Stimulated activated CD8-positive, alpha-beta memory T cell treated with anti-CD3 and anti-CD28 coated beads, Interleukin-4, amount 100 ng/mL, for 24 hours (primary cell): ENCODE measurements at regions not wholly inside any gene's neighbourhood (a gene's known extent, or its start where the extent isn't known, plus 50 kb on each side); places are given as distances from the start of the nearest gene placed in this dataset.

Source experiments
- DNase-seq: peaks from one replicate; pipeline ENCODE4 v3.0.0-alpha.2; 2020; ENCODE audit warnings: low read depth

DNA sequence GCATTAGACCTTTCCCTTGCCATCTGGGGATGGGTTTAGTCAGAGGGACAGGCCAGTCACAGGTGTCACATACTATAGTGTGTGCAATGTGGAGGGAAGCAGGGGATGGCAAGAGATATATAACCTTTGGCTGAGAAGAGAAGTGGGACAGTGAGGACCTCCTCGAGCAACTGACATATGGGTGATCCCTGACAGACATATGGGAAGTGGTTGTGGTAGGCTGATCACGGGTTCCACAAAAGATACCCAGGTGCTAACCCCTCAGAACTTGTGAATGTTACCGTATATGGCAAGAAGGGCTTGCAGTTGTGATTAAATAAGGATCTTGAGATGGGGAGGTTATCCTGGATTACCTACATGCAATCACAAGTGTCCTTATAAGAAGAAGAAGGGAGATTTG lies 188.1 kb upstream of the MPHOSPH6 start:
- no peak for DNase-seq

GRCh38 chr16:82357237-82357636 lies 187.2 kb upstream of the MPHOSPH6 start:
- DNase-seq, result no peak

- DNase-seq, result no peak
These were observed 180.5 kb upstream of the MPHOSPH6 start for GRCh38 chr16:82350560-82350959.

- DNase-seq, result no peak
These were observed 175.3 kb upstream of the MPHOSPH6 start for GRCh38 chr16:82345318-82345717.

GRCh38 chr16:82344157-82344556 lies 174.1 kb upstream of the MPHOSPH6 start:
- no peak for DNase-seq

DNA sequence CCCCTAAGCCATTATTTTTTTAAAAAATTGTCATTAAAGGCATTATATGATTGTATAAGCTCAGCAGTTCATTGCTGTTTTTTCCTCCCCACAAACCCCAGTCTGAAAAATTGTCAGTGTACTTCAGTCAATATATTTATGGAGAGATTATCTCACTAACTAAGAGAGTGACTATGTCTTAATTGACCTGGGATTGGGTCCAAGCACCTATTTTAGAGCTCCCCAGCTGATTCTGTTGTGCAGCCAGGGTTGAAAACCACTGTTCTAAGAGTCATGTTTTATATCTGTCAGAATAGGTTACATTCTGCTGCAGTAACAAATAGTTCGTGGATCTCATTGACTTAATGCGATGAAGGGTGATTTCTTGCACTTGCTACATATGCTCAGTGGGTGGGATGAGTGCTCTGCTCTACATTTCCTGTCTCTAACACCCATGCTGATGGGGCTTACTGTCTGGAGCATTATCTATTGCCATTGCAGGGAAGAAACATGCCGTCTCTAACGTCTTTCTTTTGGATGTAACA lies 171.2 kb upstream of the MPHOSPH6 start:
- DNase-seq, result no peak

GRCh38 chr16:82340531-82340930 lies 170.5 kb upstream of the MPHOSPH6 start:
- DNase-seq, result no peak

GRCh38 chr16:82337355-82337754 lies 167.3 kb upstream of the MPHOSPH6 start:
- no peak for DNase-seq

DNA sequence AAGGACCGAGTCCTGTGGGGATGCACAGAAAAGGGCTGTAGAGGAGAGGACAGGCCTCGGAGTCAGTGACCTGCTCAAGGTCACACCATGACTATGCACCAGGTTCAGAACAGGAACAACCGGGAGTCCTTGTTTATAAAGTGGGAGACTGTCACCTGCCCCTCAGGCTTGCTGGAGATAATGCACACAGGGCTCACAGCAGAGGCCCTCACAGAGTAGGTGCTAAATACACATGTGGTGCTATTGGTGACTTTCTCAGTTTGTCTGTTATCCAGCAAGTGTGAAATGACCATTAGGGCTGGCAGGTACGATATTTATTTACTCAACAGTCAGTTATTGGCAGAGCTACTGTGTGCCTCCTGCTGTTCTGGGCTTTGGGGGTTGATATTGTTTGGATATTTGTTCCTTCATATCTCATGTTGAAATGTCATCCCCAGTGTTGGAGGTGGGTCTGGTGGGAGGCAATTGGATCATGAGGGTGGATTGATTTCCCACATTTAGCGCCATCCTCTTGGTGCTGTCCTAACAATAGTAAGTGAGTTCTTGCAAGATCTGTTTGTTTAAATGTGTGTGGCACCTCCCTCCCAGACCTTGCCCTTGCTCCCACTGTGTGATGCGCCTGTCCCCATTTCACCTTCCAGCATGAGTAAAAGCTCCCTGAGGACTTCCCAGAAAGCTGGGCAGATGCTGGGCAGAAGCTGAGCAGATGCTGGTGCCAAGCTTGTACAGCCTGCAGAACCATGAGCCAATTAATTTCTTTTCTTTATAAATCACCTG lies 162.1 kb upstream of the MPHOSPH6 start:
- no peak for DNase-seq

- no peak for DNase-seq
These were observed 161.4 kb upstream of the MPHOSPH6 start for GRCh38 chr16:82331397-82331796.

- no peak for DNase-seq
These were observed 159.6 kb upstream of the MPHOSPH6 start for GRCh38 chr16:82329504-82330192.

DNA sequence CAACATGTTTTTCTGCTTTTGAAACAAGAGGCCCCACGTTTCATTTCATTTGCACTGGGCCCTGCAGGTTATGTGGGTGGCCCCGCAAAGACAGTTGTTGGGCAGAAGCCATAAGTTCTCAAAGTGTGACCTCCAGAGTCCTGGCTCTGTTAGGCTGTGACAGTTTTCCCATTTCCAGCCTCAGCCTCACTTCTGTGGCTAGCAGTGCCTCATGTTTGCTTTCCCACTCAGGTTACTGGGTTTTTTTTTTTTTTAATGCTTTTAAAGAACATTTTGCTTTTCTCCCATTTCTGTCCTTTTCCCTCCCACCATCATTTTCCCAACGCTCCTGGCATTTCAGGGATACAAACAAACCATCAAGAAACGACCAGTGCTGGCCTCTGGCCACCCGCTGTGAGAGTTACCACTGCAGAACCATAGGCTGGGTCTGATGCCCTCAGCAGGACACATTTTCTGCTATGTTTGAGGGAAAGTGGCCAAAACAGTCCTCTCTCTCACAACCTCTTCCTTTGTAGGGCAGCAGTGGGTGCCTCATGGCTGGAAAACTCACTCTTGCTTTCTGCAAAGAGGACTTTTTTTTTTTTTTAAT lies 159.0 kb upstream of the MPHOSPH6 start:
- no peak for DNase-seq

DNA sequence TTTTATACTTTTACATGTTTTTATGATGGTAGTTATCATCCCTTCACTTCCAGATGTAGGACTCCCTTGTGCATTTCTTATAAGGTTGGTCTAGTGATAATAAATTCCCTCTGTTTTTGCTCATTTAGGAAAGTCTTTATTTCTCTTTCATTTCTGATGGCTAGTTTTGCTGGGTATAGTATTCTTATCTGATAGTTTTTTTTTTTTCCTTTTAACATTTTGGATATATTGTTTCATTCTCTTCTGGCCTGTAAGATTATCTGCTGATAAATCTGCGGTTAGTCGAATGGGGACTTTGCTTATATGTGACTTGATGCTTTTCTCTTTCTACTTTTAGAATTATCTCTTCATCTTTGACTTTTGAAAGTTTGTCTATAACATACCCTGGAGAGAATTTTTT lies 153.1 kb upstream of the MPHOSPH6 start:
- no peak for DNase-seq

DNA sequence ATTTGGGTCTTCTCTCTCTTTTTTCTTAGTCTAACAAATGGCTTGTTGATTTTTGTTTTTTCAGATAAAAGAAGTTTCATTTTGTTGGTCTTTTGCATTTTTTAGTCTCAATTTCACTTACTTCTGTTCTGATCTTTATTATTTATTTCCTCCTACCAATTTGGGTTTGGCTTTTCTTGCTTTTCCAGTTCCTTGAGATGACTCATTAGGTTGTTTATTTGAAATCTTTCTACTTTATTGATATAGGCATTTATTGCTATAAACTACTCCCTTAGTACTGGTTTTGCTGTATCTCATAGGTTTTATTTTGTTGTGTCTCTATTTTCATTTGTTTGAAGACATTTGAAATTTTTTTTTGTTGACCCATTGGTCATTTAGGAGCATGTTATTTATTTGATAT lies 152.2 kb upstream of the MPHOSPH6 start:
- DNase-seq, result no peak

DNA sequence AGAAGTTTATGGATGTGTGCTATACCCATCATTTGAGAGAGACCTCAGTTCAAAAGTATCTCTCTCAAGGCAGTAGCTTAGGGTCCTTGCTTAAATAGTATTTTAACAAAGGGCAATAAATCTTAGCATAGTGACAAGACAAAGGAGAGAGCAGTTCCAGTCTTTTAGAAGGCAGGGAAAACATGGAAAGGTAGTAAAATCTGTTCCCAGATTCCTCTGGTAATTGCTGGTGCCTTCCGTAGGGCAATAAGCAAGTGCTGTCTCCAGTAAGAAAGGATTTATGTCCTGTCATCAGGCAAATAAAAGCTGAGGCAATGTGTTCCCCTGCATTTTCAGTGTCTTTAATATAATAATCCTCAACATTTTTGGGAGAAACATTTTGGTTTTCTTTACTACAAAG lies 149.0 kb upstream of the MPHOSPH6 start:
- no peak for DNase-seq

DNA sequence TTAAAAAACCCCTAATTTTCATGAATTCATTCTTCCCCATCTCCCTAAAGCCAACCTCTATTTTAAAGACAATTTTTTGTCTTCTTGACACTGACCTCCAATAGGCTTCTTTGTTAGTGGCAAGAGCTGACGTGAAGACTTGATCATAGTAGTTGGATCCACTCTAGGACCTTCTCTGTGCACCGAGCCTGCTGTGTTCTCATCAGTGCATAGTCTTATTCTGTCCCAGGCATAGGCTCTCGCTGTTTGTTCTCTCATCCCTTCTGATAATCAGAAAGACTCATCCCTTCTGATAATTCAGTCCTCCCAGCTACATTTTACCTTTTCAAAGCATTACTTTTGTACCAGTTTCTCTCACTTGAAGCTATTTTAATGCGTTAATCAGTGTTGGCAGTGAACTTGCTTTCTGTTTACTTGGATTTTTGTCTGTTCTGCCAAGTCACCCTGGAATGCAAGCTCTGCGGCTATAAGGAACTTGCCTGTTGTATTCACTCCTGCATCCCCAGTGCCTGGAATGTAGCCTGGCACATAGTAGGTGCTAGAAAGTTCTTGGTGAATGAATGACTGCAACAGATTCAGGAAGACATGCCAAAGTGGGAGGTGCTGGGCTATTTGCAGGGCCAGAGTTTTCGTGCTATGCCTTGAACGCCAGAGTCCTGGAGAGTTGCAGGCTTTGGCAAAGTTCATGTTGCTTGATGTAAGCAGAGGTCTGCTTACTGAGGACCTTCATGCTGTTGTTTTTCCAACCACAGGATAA lies 147.6 kb upstream of the MPHOSPH6 start:
- DNase-seq, result no peak

DNA sequence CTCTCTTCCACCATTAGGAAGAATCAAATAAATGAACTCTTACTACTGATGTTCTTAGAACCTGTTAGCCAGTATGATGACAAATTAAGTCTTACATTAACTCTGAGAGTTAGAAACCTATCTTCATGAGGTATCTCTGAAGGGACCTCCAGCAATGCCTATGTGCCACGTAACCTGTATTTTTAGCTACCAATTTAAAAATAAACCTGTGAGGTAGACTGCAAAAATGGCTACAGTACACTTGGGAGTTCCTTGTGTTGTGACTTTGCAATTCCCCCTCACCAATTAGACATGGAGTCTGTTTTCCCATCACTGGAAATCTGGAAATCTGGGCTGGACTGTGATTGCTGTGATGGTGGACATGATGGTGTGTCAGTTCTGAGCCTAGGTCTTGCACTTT lies 143.7 kb upstream of the MPHOSPH6 start:
- no peak for DNase-seq

GRCh38 chr16:82311528-82311927 lies 141.5 kb upstream of the MPHOSPH6 start:
- DNase-seq, result no peak

- no peak for DNase-seq
These were observed 132.2 kb upstream of the MPHOSPH6 start for GRCh38 chr16:82302042-82302727.

GRCh38 chr16:82301146-82301755 lies 131.2 kb upstream of the MPHOSPH6 start:
- DNase-seq, result no peak

DNA sequence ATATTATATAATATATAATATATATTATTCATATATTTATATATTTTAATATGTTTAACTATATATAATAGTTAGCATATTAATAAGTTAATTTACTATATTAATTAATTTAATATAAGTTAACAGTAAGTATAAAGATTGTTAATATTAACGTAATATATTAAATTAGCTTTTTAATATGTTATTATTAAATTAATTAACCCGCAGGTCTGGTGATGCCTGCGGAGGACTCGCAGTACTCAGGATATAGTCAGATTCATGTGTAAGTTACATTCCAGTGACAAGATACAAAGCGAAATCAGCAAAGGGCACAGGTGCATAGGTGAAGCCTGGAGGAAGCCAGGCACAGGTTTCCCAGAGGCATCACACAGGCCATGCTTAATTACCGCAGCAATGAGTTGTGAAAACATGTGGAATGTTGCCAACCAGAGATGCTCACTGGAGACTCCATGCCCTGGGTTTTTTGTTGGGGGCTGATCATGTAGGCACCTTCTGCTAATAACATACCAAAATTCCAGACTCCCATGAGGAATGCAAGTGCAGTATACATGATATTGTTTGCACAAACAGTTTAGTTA lies 130.4 kb upstream of the MPHOSPH6 start:
- no peak for DNase-seq
